ENCODE measurements at regions not wholly inside any gene's neighbourhood (a gene's known extent, or its start where the extent isn't known, plus 50 kb on each side); places are given as distances from the start of the nearest gene placed in this dataset.

DNA sequence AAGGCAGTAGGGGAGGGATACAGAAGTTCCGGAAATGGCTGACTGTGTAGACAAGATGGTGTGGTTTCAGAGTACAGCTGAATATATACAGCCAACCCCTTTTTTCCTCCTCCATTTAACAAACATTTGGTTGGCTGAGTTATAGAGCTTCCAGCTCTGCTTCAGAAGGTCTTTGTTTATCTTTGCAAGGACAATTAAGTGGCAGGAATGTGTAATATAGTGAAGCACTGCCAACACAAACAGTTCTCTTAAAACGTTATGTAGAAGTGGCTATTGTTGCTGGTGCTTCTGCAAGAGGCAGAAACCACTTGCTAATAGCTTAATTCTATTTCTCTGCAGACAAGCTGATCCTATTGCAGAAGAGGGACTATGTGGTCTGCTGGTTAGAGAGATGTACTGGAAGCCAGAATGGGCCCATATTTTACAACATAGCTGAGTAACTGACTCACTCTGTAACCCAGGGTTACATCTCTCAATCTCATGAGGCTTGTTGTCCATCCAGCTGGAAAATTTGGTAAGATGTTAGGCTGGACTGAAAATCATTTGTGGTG, 62.7 kb upstream of the OSMR start:
- TF ChIP-seq EZH2 (IDR thresholded peaks at IDR 0.05; ENCODE audit: insufficient read depth, poor library complexity, severe bottlenecking) (no peak), EZH2phosphoT487 (IDR thresholded peaks at IDR 0.05; ENCODE audit: insufficient read depth, low read depth) (no peak)
